Astrocyte of the cerebellum (primary cell): ENCODE measurements at regions not wholly inside any gene's neighbourhood (a gene's known extent, or its start where the extent isn't known, plus 50 kb on each side); places are given as distances from the start of the nearest gene placed in this dataset.

Source experiments
- DNase-seq: peaks from one replicate; pipeline ENCODE4 v3.0.0-alpha.2; 2011; ENCODE audit warnings: low read depth
- H3K4me3 ChIP-seq: 2 replicates; pipeline ENCODE4 v1.5.1; 2011; ENCODE audit warnings: mild to moderate bottlenecking, low read depth, low read length, moderate library complexity
- in situ Hi-C: cut with HindIII; loops from 2 replicates; pipeline ENCODE4 v1.10.0; 2017; ENCODE audit warnings: low sequenced_read_pairs
- TF ChIP-seq, protein P1 (sequence below): IDR thresholded peaks from 2 replicates; pipeline ENCODE4 v1.5.1; 2012; ENCODE audit warnings: low read length, low read depth, moderate library complexity, mild to moderate bottlenecking; ENCODE audit errors: missing control alignments

DNA sequence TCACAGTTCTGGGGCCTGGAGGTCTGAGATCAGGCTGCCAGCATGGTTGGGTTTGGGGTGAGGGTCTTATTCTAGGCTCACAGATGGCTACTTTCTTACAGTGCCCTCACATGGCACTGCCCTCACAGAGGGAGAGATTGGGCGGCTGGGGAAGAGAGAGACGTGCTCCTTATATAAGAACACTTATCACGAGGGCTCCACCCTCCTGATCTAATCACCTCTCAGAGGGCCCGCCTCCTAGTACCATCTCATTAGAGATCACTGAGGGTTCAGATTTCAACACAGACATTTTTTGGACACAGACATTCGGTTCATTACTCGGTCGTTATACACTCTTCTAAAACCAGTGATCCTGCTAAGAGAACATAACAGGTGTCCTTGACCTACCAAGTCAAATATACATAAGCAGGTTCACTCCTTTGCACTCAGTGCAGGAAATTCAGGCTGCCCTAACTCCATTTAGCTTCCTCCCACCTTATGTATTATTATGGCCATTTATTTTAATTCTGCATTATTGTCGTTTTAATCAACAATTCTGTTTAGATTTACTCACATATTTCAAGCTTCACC lies 121.7 kb downstream of the ICE1 start:
- in situ Hi-C loops, result no loop called here
- TF ChIP-seq, protein P1, sequence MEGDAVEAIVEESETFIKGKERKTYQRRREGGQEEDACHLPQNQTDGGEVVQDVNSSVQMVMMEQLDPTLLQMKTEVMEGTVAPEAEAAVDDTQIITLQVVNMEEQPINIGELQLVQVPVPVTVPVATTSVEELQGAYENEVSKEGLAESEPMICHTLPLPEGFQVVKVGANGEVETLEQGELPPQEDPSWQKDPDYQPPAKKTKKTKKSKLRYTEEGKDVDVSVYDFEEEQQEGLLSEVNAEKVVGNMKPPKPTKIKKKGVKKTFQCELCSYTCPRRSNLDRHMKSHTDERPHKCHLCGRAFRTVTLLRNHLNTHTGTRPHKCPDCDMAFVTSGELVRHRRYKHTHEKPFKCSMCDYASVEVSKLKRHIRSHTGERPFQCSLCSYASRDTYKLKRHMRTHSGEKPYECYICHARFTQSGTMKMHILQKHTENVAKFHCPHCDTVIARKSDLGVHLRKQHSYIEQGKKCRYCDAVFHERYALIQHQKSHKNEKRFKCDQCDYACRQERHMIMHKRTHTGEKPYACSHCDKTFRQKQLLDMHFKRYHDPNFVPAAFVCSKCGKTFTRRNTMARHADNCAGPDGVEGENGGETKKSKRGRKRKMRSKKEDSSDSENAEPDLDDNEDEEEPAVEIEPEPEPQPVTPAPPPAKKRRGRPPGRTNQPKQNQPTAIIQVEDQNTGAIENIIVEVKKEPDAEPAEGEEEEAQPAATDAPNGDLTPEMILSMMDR, result no peak
- DNase-seq, result no peak
- H3K4me3 ChIP-seq, result no peak overlapping the region

DNA sequence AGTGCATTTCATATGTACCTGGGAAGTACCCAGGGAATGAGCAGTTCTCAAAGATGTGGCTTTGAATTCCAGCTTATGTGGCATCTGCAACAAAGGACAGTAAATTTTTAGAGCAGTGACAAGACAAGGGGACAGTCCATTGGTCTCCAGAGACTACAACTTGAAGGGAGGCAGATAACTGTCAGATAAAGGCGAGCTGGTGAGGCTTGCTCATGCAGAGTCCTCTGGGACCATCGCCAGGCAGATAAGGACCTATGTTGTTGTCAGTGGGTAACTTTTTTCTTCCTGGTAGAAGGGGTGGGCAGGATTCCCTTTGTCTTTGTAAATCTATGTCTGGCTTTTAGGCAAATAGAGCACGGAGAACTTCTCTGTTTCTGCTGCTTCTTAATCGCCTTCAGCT lies 120.2 kb downstream of the ICE1 start:
- in situ Hi-C loops, result no loop called here
- no peak for DNase-seq
- TF ChIP-seq, protein P1, result no peak
- no peak overlapping the region for H3K4me3 ChIP-seq

DNA sequence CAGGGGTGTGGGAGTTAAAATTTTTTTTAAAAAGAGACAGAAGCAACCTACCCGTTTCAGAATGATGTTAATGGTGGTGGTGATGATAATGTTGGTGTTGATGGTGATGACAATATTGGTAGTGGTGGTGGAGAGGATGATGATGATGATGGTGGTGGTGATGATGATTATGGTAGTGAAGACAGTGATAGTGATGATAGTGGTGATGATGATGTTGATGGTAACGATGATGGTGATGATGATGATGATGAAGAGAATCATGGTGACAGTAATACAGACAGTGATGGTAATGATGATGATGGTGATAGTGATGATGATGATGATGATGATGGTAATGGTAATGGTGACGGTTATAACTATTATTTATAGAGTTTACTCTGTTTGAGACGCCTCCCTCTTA lies 117.6 kb downstream of the ICE1 start:
- no peak overlapping the region for H3K4me3 ChIP-seq
- in situ Hi-C loops, result no loop called here
- DNase-seq, result no peak
- TF ChIP-seq, protein P1, result no peak
